ENCODE measurements at regions not wholly inside any gene's neighbourhood (a gene's known extent, or its start where the extent isn't known, plus 50 kb on each side); places are given as distances from the start of the nearest gene placed in this dataset.

DNA sequence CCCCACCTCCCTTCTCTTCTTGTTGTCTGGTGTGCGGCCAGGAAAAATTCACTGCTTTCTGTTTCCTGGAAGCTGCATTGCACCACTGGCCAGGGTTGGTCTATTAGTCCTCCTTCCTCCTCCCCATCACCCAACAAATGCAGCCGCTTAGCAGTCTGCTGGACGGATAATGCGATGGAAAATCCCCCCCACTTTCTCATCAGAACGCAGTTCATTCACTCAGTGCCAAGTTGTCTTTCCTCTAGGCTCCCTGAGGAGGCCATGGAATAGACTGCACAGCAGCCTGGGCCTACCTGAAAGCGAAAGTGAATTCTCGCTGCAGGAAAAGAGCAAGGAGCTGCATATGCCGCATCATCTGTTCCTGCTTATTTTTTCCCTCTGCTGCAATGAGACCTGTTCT lies 513.6 kb downstream of the METTL15 start:
- no peak overlapping the region for H3K27ac Mint-ChIP-seq (ENCODE audit: unreplicated experiment)
- no TSS peak for BruUV-seq (replicated peaks)

DNA sequence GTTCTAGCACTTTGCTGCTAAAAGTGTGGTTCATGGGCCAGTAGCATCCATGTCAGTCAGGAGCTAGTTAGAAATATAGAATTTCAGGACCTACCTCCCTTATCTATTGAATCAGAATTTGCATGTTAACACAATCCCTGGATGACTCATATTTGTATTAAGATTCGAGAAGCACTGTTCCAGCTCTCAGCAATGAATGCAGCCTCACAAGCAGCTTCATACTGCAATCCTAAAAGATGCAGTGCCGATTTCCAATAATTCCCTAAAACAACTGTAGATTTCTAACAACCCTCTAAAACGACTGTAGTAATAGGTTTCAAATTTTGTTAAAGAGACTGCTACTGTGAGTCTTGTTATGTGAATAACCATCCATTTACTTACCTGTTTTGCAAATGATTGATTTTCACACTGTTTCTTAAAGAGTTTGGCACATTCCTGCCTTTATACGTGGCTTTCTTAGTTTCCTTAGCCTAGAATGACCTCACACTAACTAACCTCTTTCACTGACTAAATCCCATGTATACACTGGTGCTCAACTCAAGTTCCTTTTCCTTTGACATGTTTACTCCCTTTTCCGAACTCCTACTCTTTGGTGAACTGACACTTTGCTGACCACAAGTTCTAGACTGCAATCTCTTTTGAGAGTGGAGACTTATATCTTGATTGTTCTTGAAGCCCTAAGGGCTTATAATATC lies 511.8 kb downstream of the METTL15 start:
- no peaks in the 10 kb centered on the region for H3K36me3 ChIP-seq (ENCODE audit: control insufficient read depth, insufficient read depth, low read length)
- H3K27ac Mint-ChIP-seq (ENCODE audit: unreplicated experiment): no peak overlapping the region
- no peak overlapping the region for H3K4me3 Mint-ChIP-seq (ENCODE audit: unreplicated experiment)
- H3K27me3 ChIP-seq (replicated peaks; ENCODE audit: control insufficient read depth, insufficient read depth, low read length): no peaks in the 10 kb centered on the region
- ChIA-PET POLR2A (no interaction called here), CTCF (interaction anchor here (0.6 kb wide), 1 partner anchor 44 kb away, joined by 3 read pairs; no protein-coding TSS in a partner anchor)
- no TSS peak for BruUV-seq (replicated peaks)
- peaks cover 30% of the 10 kb centered on the region for H3K9me3 Mint-ChIP-seq (ENCODE audit: unreplicated experiment)
- DNase-seq: no peak
- H3K4me1 ChIP-seq: peaks cover 12% of the 10 kb centered on the region; the same call in 1 of the 2 replicates
- peaks cover 17% of the 10 kb centered on the region for H3K4me1 Mint-ChIP-seq (ENCODE audit: low read depth, unreplicated experiment)
- no peaks in the 10 kb centered on the region for H3K9me3 ChIP-seq
- intact Hi-C loops (cut with micrococcal nuclease; ENCODE audit: unreplicated experiment): no loop called here
- H3K36me3 Mint-ChIP-seq (ENCODE audit: insufficient read depth, unreplicated experiment): no peaks in the 10 kb centered on the region
- H3K4me3 ChIP-seq (ENCODE audit: low read depth, low read length): no peak overlapping the region
- H3K27me3 Mint-ChIP-seq (ENCODE audit: insufficient read depth, unreplicated experiment): no peaks in the 10 kb centered on the region
- TF ChIP-seq, protein P1, sequence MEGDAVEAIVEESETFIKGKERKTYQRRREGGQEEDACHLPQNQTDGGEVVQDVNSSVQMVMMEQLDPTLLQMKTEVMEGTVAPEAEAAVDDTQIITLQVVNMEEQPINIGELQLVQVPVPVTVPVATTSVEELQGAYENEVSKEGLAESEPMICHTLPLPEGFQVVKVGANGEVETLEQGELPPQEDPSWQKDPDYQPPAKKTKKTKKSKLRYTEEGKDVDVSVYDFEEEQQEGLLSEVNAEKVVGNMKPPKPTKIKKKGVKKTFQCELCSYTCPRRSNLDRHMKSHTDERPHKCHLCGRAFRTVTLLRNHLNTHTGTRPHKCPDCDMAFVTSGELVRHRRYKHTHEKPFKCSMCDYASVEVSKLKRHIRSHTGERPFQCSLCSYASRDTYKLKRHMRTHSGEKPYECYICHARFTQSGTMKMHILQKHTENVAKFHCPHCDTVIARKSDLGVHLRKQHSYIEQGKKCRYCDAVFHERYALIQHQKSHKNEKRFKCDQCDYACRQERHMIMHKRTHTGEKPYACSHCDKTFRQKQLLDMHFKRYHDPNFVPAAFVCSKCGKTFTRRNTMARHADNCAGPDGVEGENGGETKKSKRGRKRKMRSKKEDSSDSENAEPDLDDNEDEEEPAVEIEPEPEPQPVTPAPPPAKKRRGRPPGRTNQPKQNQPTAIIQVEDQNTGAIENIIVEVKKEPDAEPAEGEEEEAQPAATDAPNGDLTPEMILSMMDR (IDR thresholded peaks at IDR 0.05; ENCODE audit: insufficient read depth in 1 of 2, low read depth in 1 of 2, low read length in 1 of 2, severe bottlenecking in 1 of 2, unreplicated experiment in 1 of 2): no peak

More for the DNA sequence above, 513.6 kb downstream of the METTL15 start:
- no peaks in the 10 kb centered on the region for H3K27me3 Mint-ChIP-seq (ENCODE audit: insufficient read depth, unreplicated experiment)
- Histone ChIP-seq H3K9me3 (no peaks in the 10 kb centered on the region), H3K4me3 (ENCODE audit: low read depth, low read length) (no peak overlapping the region), H3K4me1 (peaks cover 12% of the 10 kb centered on the region; the same call in 1 of the 2 replicates), H3K36me3 (ENCODE audit: control insufficient read depth, insufficient read depth, low read length) (no peaks in the 10 kb centered on the region), H3K27me3 (replicated peaks; ENCODE audit: control insufficient read depth, insufficient read depth, low read length) (no peaks in the 10 kb centered on the region)
- no peaks in the 10 kb centered on the region for H3K36me3 Mint-ChIP-seq (ENCODE audit: insufficient read depth, unreplicated experiment)
- TF ChIP-seq, protein P1 (IDR thresholded peaks at IDR 0.05; ENCODE audit: insufficient read depth in 1 of 2, low read depth in 1 of 2, low read length in 1 of 2, severe bottlenecking in 1 of 2, unreplicated experiment in 1 of 2): no peak
- no peak overlapping the region for H3K4me3 Mint-ChIP-seq (ENCODE audit: unreplicated experiment)
- peaks cover 35% of the 10 kb centered on the region for H3K9me3 Mint-ChIP-seq (ENCODE audit: unreplicated experiment)
- ChIA-PET CTCF (no interaction called here), POLR2A (no interaction called here)
- intact Hi-C loops (cut with micrococcal nuclease; ENCODE audit: unreplicated experiment): no loop called here
- peaks cover 21% of the 10 kb centered on the region for H3K4me1 Mint-ChIP-seq (ENCODE audit: low read depth, unreplicated experiment)
- no peak for DNase-seq

DNA sequence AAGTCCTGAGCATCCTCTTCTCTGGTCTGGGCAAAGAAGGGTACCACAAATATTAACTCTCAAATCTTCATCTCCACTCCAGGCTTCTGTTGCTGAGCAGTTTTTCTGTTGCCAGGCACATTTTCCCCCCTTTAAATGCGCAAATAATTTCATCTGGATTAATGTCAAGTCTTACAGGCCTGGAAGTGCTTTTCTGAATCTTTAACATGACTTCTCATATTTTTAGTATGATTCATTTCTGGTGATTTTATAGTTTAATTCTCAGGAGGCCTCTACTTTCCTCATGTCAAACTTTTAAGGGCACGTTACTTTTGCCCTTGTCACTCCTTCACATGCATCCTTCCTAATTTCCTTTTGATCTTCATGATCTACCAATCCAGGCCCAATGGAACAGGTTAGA lies 510.2 kb downstream of the METTL15 start:
- intact Hi-C loops (cut with micrococcal nuclease; ENCODE audit: unreplicated experiment): no loop called here
- Histone ChIP-seq H3K27me3 (replicated peaks; ENCODE audit: control insufficient read depth, insufficient read depth, low read length) (no peaks in the 10 kb centered on the region), H3K4me1 (peaks cover 12% of the 10 kb centered on the region; the same call in 1 of the 2 replicates), H3K9me3 (no peaks in the 10 kb centered on the region), H3K36me3 (ENCODE audit: control insufficient read depth, insufficient read depth, low read length) (no peaks in the 10 kb centered on the region), H3K4me3 (ENCODE audit: low read depth, low read length) (no peak overlapping the region)
- no peaks in the 10 kb centered on the region for H3K36me3 Mint-ChIP-seq (ENCODE audit: insufficient read depth, unreplicated experiment)
- H3K4me1 Mint-ChIP-seq (ENCODE audit: low read depth, unreplicated experiment): peaks cover 14% of the 10 kb centered on the region
- no TSS peak for BruUV-seq (replicated peaks)
- no peak overlapping the region for H3K4me3 Mint-ChIP-seq (ENCODE audit: unreplicated experiment)
- DNase-seq: no peak
- CTCF ChIA-PET: interaction anchor here (0.6 kb wide), 1 partner anchor 62 kb away, joined by 9 read pairs; no protein-coding TSS in a partner anchor
- no peak overlapping the region for H3K27ac Mint-ChIP-seq (ENCODE audit: unreplicated experiment)
- POLR2A ChIA-PET: no interaction called here
- H3K9me3 Mint-ChIP-seq (ENCODE audit: unreplicated experiment): peaks cover 24% of the 10 kb centered on the region
- H3K27me3 Mint-ChIP-seq (ENCODE audit: insufficient read depth, unreplicated experiment): no peaks in the 10 kb centered on the region
- TF ChIP-seq, protein P1 (IDR thresholded peaks at IDR 0.05; ENCODE audit: insufficient read depth in 1 of 2, low read depth in 1 of 2, low read length in 1 of 2, severe bottlenecking in 1 of 2, unreplicated experiment in 1 of 2): no peak

Measured in Caco-2 (cell line).